Body of pancreas (tissue), 4 donors: ENCODE measurements at regions not wholly inside any gene's neighbourhood (a gene's known extent, or its start where the extent isn't known, plus 50 kb on each side); places are given as distances from the start of the nearest gene placed in this dataset.

Experiments
- ATAC-seq: fragments of 150-250 bp; one replicate; pipeline ENCODE4 v1.9.1; 2016
- DNase-seq, 4 donors: peaks; one replicate each; pipeline ENCODE4 v3.0.0-alpha.2; 2019
- H3K27ac ChIP-seq, 4 donors: fragments of 200-600 bp; sonication (generic); 1 replicate in 3 of 4; 2 replicates in 1 of 4; pipeline versions ENCODE4 v1.5.1 to v1.6.1; 2016 to 2019; ENCODE audit warnings: mild to moderate bottlenecking in 1 of 4, mixed read lengths in 1 of 4, moderate library complexity in 1 of 4
- H3K27me3 ChIP-seq, 2 donors: fragments of 200-600 bp; sonication (generic); one replicate each; pipeline ENCODE4 v1.6.0; 2016; ENCODE audit warnings: mild to moderate bottlenecking in 1 of 2
- H3K36me3 ChIP-seq, 2 donors: fragments of 200-600 bp; sonication (generic); replicated peaks in 1 of 2; 2 replicates each; pipeline ENCODE4 v1.5.1; 2016; ENCODE audit warnings: low read depth in 2 of 2; ENCODE audit not compliant: insufficient read depth in 1 of 2
- H3K4me1 ChIP-seq: fragments of 200-600 bp; sonication (generic); one replicate; pipeline ENCODE4 v1.6.0; 2016
- H3K4me3 ChIP-seq, 2 donors: fragments of 200-600 bp; sonication (generic); 1 replicate in 1 of 2; 2 replicates in 1 of 2; pipeline ENCODE4 v1.5.1; 2016 to 2019
- H3K9me3 ChIP-seq, 3 donors: fragments of 200-600 bp; sonication (generic); 1 replicate in 2 of 3; 2 replicates in 1 of 3; pipeline ENCODE4 v1.5.1; 2016
- POLR2A ChIP-seq, 3 donors: fragments of 450-650 bp; IDR thresholded peaks; one replicate each; pipeline ENCODE4 v1.6.1; 2016; ENCODE audit warnings: antibody characterized with exemption in 3 of 3, mild to moderate bottlenecking in 2 of 3
- WGBS, 2 donors: methylation state at CpG; one replicate each; pipeline ENCODE4 v1.1.5; 2017; 5-methylcytosine and 5-hydroxymethylcytosine counted together
- intact Hi-C: fragments of 100-400 bp; cut with DNase I; formaldehyde crosslinking; loops from one replicate; pipeline ENCODE4 v1.15.1; 2023
- TF ChIP-seq, protein P1 (sequence below), 7 experiments: fragments of 450-650 bp in 4 of 7; fragments of 200-600 bp in 3 of 7; sonication (generic) in 3 of 7; IDR thresholded peaks; one replicate each; pipeline ENCODE4 v1.5.1; 2016 to 2019; ENCODE audit warnings: antibody characterized with exemption in 7 of 7

DNA sequence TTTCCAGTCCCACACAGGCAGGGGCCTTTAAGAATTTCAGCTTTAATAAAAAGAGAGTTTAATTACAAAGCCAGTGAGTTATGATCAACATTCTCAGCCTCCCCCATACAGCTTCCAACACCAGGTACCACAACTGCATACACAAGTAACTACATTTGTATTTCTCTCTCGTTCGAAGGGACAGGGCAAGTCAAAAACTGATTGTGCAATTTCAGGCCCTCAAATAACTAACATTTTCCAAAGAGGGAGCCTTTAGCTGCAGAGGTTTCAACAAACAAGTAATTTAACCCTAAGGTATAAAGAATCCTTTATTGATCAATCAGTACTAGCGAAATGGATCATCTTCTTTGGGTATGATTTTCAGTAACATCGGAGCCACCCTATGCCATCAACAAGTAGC lies 142.4 kb downstream of the ZNF281 start:
- H3K4me1 ChIP-seq, result no peaks in the 10 kb centered on the region
- intact Hi-C loops, result no loop called here
- no peaks in the 10 kb centered on the region for H3K9me3 ChIP-seq
- H3K27ac ChIP-seq, result no peak overlapping the region
- DNase-seq (no peak), ATAC-seq (no peak)
- WGBS, 2 donors, result 86 to 89% methylated on average over 4 of the region's 4 CpGs
- no peak overlapping the region for H3K4me3 ChIP-seq
- no peaks in the 10 kb centered on the region for H3K27me3 ChIP-seq
- no peaks in the 10 kb centered on the region for H3K36me3 ChIP-seq
- TF ChIP-seq, protein P1, sequence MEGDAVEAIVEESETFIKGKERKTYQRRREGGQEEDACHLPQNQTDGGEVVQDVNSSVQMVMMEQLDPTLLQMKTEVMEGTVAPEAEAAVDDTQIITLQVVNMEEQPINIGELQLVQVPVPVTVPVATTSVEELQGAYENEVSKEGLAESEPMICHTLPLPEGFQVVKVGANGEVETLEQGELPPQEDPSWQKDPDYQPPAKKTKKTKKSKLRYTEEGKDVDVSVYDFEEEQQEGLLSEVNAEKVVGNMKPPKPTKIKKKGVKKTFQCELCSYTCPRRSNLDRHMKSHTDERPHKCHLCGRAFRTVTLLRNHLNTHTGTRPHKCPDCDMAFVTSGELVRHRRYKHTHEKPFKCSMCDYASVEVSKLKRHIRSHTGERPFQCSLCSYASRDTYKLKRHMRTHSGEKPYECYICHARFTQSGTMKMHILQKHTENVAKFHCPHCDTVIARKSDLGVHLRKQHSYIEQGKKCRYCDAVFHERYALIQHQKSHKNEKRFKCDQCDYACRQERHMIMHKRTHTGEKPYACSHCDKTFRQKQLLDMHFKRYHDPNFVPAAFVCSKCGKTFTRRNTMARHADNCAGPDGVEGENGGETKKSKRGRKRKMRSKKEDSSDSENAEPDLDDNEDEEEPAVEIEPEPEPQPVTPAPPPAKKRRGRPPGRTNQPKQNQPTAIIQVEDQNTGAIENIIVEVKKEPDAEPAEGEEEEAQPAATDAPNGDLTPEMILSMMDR (IDR thresholded peaks at IDR 0.05), result no peak
- TF ChIP-seq POLR2A (IDR thresholded peaks at IDR 0.05), result no peak

DNA sequence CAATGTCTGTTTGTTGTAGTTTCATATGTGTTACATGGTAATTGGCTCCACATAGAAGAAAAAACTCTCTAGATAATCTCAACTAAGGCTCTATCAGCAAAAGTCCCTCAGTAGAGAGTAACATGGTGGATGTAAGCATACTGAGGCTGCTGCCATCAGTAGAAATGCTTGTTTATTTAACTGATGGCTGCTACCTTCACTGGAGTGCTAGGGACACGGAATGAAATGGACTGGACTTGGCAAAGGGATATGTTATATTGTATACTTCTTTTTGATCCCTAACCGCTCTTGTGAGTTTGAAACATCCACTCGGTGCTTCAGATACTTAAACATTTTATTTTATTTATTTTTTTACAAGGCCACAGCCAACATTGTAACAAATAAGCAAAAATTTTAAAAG lies 143.0 kb downstream of the ZNF281 start:
- ATAC-seq (no peak), DNase-seq (no peak)
- no peaks in the 10 kb centered on the region for H3K27me3 ChIP-seq
- H3K9me3 ChIP-seq, result no peaks in the 10 kb centered on the region
- H3K27ac ChIP-seq, result no peak overlapping the region
- WGBS, 2 donors, result 93 to 95% methylated on average over 3 of the region's 3 CpGs
- no peak overlapping the region for H3K4me3 ChIP-seq
- no peak for TF ChIP-seq POLR2A (IDR thresholded peaks at IDR 0.05)
- TF ChIP-seq, protein P1 (IDR thresholded peaks at IDR 0.05), result no peak
- intact Hi-C loops, result no loop called here
- no peaks in the 10 kb centered on the region for H3K36me3 ChIP-seq
- no peaks in the 10 kb centered on the region for H3K4me1 ChIP-seq

DNA sequence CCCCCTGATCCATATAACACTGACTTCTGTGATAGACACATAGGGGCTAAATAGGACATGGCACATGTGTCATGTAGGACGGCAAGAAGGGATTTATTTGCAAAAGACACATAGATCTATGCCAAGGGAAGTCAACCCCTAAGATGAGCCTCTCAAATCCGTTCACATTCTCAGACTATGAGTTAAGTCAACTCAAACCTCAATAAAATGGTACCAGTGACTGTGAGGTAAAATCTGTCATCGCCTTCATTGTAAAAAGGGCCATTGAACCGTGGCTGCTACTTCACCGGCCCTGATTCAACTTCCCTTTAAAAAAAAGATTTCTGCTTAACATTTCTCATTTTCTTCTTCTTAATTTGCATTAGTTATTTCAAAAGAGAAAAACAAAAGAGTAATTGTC lies 144.0 kb downstream of the ZNF281 start:
- Histone ChIP-seq H3K9me3 (no peaks in the 10 kb centered on the region), H3K27me3 (no peaks in the 10 kb centered on the region), H3K4me3 (no peak overlapping the region), H3K36me3 (no peaks in the 10 kb centered on the region), H3K4me1 (no peaks in the 10 kb centered on the region), H3K27ac (no peak overlapping the region)
- DNase-seq (no peak), ATAC-seq (no peak)
- TF ChIP-seq POLR2A (IDR thresholded peaks at IDR 0.05), result no peak
- TF ChIP-seq, protein P1 (IDR thresholded peaks at IDR 0.05), result no peak
- intact Hi-C loops, result no loop called here
- WGBS, 2 donors, result 95% methylated on average over 5 of the region's 5 CpGs

DNA sequence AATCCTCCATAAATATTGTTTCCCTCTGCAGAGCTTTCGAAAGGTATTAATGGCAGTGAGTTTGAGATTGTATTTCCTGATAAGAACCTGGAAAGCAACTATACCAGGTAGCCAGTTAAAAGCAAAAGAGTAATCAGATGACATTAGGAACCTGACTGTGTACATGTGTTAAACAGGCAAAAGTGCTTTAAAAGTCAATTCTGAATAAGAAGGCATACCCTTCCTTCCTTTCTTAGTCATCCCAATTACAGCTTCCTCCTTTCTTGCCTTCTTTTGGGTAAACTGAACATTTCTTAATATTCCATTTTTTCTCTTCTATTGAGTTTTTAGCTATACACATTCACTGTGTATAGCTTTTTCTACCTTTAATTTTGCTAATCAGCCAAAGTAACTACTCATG lies 144.7 kb downstream of the ZNF281 start:
- Histone ChIP-seq H3K27ac (no peak overlapping the region), H3K4me3 (no peak overlapping the region), H3K9me3 (no peaks in the 10 kb centered on the region), H3K27me3 (no peaks in the 10 kb centered on the region), H3K36me3 (no peaks in the 10 kb centered on the region), H3K4me1 (no peaks in the 10 kb centered on the region)
- intact Hi-C loops, result no loop called here
- ATAC-seq (no peak), DNase-seq (no peak)
- WGBS, 2 donors, result 83 to 88% methylated on average over 1 of the region's 1 CpG
- TF ChIP-seq POLR2A (IDR thresholded peaks at IDR 0.05), result no peak
- TF ChIP-seq, protein P1 (IDR thresholded peaks at IDR 0.05), result no peak

DNA sequence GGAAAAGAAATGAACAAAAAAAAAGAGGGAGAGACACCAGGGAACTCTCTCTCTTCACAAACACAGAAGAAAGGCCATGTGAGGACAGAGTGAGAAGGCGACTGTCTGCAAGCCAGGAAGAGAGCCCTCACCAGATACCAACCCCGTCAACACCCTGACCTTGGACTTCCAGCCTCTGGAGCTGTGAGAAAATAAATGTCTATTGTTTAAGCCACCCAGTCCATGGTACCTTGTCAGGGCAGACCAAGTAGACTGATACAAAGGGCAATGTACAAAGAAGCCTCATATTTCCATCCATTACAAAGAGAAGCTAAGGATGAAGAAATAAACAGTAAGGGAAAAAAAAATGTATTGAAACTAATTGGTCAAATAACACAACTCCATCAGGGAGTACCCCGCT lies 146.6 kb downstream of the ZNF281 start:
- WGBS, 2 donors, result 51 to 56% methylated on average over 3 of the region's 3 CpGs
- H3K36me3 ChIP-seq, result no peaks in the 10 kb centered on the region
- H3K4me1 ChIP-seq, result no peaks in the 10 kb centered on the region
- no peak for ATAC-seq
- no peak overlapping the region for H3K27ac ChIP-seq
- TF ChIP-seq, protein P1 (IDR thresholded peaks at IDR 0.05), result no peak
- no peak for TF ChIP-seq POLR2A (IDR thresholded peaks at IDR 0.05)
- no peaks in the 10 kb centered on the region for H3K9me3 ChIP-seq
- H3K27me3 ChIP-seq, result no peaks in the 10 kb centered on the region
- H3K4me3 ChIP-seq, result no peak overlapping the region
- intact Hi-C loops, result no loop called here
- no peak for DNase-seq
